GM19023 (cell line): ENCODE measurements at regions not wholly inside any gene's neighbourhood (a gene's known extent, or its start where the extent isn't known, plus 50 kb on each side); places are given as distances from the start of the nearest gene placed in this dataset.
"Not testable (repeated sequence)": the region's sequence is repeated elsewhere in the genome, so short reads cannot be mapped to it uniquely, and the experiment has no call there.

Source experiments
- ATAC-seq: cut with Tn5 transposase; IDR thresholded peaks from one replicate; pipeline ENCODE4 v1.9.1; 2021; ENCODE audit warnings: mild to moderate bottlenecking, moderate library complexity; ENCODE audit not compliant: unreplicated experiment

DNA sequence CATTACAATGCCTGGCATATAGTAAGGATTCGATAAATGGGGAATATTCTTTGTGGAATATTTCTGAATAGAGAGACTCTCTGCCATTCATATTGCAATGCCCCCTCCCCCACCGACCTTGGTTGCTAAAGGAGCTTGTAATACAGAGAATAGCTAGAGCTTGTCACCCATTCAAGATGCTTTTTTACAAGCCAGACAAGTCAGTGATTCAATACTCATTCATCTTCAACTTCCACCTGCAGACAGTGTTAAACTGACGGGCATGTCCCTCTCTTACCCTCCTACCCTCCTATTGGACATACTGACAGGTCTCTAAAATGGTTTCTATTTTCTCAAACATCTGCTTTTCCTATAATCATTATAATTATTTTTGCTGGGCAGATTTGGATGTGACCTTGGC is 257.4 kb downstream of the KCNJ2 start:
- ATAC-seq: no peak

DNA sequence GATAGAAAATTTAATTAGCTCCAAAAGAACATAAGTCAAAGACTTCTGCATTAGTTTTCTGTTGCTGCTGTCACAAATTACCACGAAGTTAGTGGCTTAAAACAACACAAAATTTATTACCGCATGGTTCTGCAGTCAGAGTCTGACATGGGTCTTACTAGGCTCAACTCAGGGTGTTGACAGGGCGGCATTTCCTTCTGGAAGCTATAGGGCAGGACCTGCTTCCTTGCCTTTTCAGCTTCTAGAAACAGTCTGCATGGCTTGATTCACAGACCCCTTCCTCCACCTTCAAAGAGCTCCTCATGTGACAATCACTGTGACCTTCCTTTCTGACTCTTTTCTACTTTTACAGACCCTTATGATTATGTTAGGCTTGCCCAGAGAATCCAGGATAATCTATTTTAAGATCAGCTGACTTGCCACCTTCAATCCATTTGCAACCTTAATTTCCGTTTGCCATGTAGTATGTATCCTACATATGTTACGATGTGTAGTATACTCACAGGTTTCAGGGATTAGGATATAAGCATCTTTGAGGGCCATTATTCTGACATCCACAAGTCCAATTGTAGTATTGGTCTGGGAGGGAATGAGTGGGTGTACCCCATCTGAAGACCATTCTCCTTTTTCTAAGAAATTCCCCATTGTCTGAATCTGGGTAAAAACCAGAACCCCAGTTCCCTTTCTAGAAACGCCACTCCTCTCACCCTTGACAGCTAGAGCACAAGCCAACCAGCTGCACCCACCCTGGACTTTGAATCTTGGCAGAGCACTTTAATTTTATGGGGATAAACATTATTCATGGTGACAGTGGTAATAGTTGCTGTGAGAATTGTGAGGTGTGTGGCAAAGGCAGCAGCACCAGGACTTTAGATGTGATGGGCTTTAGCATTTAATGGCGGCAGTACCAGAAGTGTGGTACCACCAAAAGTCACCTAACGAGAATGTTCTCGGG is 265.5 kb downstream of the KCNJ2 start:
- no peak for ATAC-seq

DNA sequence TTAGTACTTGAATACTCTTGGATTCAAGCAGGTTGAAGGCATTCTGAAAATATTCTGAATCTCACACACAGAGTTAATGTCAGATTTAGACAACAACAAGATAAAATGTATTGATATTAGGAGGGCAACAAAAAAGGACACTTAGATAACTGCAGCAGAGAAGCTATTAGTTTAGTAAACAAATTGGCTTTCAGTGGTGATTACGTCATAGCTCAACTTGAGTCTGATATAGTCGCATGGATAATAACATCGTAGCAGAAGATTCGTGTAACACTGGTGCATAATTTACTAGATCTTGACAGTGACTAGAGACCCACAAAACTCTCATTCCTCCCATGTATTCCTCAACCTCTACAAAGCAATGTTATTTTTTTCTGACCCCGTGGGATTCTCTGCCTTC is 268.3 kb downstream of the KCNJ2 start:
- no peak for ATAC-seq

DNA sequence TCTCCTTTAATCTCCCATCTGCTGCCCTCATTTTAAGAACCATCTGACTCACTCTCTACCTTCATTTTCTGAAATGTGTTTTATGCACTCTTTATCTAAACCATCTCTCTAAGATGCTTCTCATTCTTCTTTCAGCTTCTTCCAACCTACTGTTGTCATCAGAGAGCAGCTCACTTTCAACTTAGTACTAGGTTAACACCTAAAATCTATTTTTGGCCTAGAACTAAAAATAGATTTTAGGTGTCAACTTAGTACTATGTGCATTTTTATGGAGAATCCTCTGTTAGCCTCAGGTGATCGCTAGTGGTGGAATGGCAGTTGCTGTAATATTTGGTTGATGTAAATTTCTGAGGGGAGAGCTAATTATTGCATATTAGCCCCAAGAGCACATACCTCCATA is 277.1 kb downstream of the KCNJ2 start:
- no peak for ATAC-seq

DNA sequence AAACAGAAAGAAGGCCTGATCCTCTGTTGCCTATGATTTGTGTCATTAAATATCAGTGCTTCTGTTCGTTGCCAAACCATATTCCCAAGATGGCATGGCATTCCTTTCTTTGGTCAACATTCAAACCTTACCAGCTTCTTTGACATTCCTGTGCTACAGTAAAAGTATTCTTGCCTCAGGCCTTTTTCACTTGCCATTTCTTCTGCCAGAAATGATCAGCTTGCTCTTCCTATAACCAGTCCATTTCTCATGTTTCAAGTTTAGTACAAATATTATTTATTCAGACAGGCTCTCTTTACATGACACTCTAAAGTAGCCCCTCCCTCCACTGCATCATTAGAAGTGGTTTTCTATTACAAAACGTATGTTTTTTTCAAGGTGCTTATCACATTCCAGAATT is 278.3 kb downstream of the KCNJ2 start:
- no peak for ATAC-seq

DNA sequence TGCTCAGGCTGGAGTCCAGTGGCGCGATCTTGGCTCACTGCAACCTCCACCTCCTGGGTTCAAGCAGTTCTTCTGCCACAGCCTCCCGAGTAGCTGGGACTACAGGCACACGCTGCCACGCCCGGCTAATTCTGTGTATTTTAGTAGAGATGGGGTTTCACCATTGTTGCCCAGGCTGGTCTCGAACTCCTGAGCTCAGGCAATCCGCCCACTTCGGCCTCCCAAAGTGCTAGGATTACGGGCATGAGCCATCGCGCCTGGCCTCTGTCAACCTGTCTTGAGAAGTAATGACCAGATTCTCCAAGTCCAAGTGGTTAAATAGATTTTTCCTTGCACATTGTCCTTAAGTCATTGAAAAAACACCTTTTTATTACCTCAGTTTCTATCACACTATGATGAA is 283.7 kb downstream of the KCNJ2 start:
- not testable (repeated sequence) for ATAC-seq

DNA sequence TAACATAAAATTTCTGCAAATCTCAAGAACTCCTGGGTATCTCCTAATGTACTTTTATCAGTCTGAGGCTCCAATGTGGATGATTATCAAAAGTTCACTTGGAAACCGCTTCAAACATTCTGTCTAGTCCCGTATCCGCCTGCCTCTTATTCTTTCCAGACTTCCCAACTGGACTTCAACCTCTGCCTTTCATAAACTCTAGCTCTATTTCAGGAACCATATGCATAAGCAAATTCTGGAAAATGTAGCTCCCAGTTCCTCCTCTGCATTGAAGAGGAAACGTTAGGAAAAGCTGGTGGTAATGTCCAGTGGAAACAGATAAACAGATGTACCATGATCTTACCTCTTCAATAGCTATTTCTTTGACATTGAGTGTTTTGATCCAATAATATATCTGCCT is 285.0 kb downstream of the KCNJ2 start:
- no peak for ATAC-seq

DNA sequence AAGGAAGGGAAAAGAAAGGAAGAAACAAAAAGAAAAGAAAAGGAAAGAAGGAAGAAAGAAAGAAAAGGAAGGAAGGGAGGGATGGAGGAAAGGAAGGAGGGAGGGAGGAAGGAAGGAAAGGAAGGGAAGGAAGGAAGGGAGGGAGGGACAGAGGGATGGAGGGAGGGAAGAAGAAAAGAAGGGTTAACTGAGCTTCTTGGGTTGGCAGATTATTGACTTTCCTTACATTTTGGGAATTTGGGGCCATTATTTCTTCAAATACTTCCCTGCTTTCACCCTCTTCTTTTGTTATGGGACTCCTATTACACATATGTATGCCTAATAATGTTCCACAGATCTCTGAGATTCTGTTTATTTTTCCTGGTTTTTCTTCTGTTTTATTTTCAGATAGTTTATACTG is 285.6 kb downstream of the KCNJ2 start:
- no peak for ATAC-seq

DNA sequence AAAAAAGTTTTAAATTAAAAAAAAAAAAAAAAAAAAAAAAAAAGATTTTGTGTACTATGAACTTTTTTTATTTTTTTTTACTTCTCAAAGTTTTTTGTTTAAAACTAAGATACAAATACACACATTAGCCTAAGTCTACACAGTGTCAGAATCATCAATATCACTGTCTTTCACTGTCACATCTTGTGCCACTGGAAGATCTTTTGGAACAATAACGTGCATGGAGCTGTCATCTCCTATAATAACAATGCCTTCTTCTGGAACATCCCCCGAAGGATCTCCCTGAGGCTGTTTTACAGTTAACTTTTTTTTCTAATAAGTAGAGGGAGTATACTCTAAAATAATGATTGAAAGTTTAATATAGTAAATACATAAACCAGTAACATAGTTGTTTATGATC is 295.7 kb downstream of the KCNJ2 start:
- ATAC-seq: no peak

DNA sequence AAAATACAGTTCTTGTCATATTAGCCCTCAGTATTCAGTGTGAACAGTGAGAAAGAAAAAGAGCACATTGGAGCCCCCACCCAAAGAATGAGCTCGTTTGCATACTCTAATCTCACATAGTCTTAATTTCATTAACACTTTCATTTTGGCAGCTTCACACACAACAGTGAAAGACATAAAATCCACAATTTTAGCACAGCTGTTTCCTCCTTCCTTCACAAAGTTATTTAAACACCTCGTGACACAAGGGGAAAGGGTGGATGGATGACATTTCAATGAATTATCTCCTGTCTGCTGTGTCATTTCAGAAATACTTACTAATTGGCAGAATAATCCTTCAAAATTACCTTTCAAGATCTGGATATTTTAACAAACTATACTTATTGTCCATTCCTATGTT is 299.3 kb downstream of the KCNJ2 start:
- no peak for ATAC-seq

DNA sequence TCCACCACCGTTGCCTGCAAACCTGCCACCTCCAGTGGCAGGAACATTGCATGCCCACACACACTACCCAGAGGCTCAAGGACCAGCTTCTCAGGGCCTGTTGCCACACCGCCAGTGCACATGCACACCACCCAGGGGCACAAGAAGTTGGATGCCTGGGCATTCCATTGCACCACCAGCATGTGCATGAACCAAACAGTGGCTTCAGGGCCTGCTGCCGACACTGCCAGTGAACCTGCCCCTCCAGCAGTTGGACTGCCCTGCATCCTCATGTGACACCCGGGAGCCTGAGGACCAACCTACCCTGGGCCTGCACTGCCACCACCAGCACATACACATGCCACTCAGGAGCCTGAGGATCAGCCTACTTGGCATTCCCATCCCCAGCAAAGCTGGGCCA is 303.7 kb downstream of the KCNJ2 start:
- ATAC-seq: no peak

DNA sequence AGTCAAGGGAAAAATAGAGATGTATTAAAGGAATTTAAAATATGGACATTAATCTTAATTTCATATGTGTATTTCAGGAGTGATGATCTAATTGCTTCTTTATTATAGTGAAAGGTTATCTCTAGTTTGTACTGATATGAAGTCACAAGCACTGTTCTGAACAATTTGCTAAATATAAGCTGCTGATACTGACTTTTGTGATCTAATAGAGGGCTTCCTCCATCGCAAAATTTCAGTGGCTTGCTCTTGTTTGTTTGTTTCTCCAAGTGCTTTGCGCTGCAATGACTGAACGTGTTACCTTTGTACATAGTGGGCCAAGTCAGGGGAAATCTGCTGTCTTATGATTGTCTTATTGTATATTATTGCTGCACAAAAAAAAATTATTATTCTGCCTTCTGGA is 307.0 kb downstream of the KCNJ2 start:
- ATAC-seq: no peak

DNA sequence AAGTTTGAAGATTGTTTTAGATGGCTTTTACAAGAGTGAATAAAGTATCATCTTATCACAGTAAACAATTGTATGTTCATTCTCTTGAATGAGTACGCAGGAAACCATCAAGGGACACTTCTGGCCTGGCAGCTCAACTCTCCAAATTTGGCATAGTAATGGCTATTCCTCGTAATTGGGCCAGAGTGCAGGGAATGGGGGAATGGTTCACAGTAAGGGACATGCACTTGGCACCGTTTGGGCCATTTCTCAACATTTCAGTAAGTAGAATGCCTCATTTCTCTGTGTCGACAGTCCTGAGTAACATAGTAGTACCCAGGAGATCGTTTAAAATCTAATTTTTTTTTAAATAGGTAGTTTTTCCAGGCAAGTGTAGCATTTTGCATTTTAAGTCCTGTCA is 309.6 kb downstream of the KCNJ2 start:
- ATAC-seq: no peak

DNA sequence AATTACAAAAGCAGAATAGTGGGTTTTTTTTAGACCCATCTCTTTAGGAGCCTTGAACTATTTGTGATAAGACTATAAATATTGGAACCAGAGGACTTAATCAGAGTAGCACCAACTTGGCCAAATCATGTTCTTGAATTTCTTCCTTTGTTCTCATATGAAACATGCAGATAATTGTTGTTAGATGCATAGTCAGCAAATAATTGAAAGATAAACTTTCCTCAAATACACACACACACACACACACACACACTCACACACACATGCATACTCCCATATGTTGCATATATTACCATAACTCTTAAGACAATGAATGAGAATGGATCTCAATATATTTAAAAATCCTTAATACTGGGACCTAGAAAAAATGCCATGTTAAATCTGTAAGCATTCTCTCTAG is 310.4 kb downstream of the KCNJ2 start:
- no peak for ATAC-seq

DNA sequence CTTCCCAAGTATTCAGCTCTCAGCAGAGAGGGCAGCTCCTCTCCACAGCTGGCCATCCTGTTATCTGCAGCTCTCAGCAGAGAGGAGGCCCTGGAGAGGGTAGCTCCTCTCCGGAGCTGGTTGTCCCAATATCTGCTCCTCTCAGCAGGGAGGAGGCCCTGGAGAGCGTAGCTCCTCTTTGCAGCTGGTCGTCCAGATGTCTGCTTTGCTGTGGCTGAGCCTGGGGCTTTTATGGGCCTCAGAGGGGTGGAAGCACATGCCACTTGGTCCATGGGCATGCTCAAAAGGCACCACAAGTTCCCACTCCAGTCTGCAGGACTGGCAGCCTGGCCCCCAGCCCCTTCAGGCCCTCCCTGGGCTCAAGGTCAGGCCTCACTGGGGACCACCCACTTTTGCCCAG is 314.3 kb downstream of the KCNJ2 start:
- ATAC-seq: no peak

DNA sequence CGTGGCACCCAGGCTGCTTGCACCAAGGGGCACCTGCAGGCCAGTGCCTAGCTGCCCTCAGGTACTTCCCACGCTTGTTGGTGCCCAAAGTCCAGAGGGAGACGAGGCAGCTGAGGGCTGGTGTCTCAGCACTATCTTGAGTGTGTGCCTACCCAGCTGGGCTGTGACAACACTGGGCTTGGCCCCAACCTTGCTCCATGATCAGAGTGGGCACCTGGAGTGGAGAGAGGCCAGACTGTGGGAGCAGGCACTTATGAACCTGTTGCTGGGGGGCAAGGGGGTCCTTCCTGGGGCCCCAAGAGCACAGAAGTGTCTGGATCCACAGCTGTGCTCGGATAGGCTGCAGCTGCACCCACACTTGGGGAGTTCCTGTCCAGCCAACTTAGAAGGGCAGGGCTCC is 314.7 kb downstream of the KCNJ2 start:
- no peak for ATAC-seq

DNA sequence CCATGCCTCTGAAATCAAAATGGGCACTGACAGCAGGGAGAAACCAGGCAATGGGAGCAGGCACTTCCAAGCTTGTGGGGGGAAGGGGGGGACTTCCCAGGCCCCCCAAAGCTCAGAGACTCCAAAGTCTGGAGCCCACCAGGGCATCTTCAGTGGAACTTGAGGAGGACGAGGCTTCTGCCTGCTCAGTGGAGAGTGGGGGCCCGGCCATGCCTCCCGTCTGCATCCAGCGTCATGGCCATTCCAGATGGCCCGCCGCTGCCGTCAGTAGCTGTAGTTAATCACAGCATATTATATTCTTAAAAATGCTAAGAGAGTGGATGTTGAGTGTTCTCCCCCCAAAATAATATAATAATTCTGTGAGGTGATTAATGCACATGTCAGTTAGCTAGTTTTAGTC is 315.2 kb downstream of the KCNJ2 start:
- ATAC-seq: no peak

DNA sequence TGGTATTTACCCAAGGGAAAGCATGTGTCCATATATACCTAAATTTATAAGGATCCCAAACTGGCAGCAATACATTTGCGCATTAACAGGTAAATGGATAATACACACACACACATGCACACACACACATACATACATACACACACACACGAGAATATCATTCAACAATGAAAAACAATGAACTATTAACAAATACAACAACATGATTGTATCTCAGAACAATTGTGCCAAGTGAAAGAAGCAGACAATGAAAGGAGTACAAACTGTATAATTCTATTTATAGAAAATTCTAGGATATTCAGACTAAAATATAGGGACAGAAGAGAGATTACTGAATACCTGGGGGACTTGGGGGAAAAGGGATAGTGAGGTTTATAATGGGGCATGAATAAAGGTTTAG is 323.0 kb downstream of the KCNJ2 start:
- no peak for ATAC-seq

DNA sequence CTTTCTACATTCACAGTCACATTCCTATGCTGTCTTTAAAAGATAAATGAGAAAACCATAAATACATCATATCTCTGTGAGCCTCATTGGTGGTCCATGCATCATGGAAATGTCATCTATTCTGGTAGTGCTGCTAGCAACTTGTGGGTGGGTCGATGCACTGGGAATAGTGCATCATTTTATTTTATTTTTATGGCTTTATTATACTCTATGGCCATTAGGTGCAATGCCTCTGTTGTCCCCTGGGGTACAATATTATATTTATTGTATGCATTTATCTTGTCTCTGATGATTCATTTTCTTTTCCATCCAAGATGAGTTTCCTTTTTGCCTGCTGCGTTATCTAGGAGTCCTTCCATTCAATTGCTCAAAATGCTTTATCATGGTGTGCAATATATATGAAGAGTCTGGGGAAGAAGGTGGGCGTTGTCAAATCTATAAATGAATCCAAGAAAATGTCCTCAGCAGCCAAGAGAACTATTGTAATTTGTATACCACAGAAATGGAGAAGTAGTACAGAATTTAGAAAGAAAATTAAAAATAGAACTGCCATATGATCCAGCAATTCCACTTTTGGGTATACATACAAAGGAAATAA is 324.0 kb downstream of the KCNJ2 start:
- ATAC-seq: no peak

DNA sequence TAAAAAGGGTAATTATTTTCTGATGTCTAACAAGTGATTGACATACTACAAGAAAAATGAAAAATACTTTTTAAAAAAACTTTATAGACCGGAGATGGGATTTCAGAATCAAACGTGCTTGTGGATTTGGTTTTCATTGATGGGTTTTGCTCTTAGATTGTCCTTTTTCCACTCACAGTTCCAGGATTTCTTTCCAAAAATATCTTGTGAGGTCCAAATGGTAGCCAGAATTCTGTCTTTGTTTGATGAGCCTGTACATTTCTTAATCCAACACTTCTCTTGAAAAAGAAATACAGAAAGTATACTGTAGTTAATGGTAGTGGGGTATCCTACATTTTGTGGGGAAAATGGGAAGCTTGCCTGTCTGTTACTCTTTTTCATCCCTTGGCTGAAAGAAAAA is 329.3 kb downstream of the KCNJ2 start:
- ATAC-seq: no peak

DNA sequence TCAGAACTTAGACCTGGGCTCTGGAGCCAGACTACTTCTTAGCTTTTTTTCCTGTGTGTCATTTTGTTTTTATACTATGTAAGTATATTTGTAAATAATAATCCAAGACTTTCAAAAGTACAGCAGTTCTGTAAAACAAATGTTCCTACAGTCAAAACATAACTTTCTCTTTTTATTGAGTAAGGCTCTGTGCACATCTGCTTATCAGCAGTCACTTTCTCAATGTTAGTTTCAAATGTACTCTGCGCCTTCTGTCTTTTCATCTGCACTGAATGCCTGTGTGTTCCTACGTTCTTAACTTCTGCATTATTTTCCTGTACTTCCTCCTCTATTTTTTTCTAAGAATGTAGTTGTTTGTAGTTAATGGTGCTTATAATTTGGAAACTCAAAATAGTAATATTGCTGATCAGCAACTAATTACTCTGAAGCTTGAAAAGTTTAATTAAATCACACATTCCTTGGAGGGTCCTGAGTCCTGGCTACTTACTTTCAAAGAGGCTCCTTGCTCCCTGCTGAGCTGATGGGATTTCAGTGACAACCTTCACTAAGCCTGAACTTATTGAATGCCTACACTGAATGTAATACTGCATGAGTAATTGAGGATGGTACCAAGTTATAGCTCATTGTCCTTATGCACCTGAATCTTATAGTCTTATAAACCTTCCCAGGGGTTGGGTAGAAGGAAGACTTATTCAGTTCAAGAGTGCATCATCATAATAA is 329.9 kb downstream of the KCNJ2 start:
- ATAC-seq: no peak

DNA sequence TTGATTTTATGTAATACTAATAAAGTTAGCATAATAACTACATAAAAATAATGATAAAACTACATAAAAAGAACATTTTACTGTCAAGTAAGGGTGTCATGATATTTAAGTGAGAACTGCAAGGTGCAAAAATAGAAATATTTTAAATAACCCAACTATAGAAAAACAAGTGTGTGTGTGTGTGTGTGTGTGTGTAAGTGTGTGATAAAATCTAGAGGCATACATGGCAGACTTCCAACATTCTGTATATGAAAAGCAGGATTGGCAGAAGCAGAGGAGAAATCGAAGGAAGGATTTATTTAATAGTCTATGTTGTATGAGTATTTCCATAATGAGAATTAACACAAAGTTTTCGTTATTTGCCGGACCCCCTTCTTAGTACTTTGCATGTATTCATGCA is 334.1 kb downstream of the KCNJ2 start:
- no peak for ATAC-seq
